Fibroblast of peridontal ligament (primary cell): ENCODE measurements at regions not wholly inside any gene's neighbourhood (a gene's known extent, or its start where the extent isn't known, plus 50 kb on each side); places are given as distances from the start of the nearest gene placed in this dataset.

Source experiments
- DNase-seq: peaks from one replicate; pipeline ENCODE4 v3.0.0-alpha.2; 2010; ENCODE audit errors: extremely low read depth

DNA sequence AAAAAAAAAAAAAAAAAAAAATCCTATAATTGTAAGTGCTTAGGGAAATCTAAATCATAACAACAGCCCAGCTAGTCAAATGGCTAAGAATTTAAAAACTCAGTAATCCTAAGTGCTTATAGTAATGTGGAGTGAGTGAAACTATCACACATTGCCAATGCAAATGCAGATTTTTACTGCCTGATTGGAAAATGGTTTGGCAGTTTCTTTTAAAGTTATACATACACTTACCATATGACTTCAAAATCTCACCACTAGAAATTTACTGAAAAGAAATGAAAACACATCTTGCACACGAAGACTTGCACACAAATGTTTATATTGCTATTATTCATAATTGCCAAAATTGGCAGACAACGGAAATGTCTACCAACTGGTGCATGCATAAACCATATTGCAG is 51.3 kb upstream of the STXBP6 start:
- no peak for DNase-seq
